ENCODE measurements at regions not wholly inside any gene's neighbourhood (a gene's known extent, or its start where the extent isn't known, plus 50 kb on each side); places are given as distances from the start of the nearest gene placed in this dataset.

DNA sequence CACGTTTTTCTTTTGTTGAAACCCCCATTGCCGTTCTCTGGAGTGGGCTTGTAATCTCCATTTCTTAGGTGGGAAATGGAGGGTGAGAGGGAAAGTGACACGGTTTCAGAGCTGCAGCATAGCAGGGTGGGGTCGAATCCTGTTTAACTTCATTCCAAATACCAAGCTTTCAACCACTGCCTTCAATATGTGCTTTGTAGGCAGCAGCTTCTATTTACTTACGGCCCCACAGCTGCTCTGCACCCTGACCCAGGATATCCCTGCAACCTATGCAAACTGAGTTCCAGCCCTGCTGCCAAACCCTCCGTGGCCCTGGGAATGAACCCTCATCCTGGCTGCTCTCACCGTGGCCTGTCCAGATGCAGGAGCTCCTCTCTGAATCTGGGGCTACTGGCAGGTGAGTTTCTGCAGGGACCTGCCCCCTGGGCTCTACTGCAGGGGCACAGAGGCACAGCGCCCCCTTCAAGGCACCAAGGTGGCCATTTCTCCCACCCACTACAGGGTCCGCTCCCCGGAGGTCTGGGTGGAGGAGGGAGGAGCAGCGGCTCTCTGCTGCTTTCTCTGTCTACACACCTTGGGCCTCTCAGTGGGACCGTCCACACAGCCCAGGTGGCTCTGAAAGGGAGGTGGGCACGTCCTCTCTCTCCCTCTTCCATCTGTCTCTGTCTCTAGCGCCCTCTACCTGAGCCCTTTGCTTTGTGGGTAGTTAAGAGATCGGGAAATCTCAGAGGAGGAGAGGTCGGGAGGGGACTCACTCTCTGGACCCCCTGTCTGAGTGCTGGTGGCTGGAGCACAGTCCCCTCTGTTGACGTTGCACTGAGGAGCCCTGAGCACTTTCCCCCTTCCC, 279.1 kb downstream of the BRD1 start:
- no peak for DNase-seq (ENCODE audit: low read depth)
- H3K4me3 ChIP-seq (ENCODE audit: low read depth, low read length): no peak overlapping the region
- TF ChIP-seq, protein P1, sequence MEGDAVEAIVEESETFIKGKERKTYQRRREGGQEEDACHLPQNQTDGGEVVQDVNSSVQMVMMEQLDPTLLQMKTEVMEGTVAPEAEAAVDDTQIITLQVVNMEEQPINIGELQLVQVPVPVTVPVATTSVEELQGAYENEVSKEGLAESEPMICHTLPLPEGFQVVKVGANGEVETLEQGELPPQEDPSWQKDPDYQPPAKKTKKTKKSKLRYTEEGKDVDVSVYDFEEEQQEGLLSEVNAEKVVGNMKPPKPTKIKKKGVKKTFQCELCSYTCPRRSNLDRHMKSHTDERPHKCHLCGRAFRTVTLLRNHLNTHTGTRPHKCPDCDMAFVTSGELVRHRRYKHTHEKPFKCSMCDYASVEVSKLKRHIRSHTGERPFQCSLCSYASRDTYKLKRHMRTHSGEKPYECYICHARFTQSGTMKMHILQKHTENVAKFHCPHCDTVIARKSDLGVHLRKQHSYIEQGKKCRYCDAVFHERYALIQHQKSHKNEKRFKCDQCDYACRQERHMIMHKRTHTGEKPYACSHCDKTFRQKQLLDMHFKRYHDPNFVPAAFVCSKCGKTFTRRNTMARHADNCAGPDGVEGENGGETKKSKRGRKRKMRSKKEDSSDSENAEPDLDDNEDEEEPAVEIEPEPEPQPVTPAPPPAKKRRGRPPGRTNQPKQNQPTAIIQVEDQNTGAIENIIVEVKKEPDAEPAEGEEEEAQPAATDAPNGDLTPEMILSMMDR (IDR thresholded peaks at IDR 0.05; ENCODE audit: control insufficient read depth, extremely low read depth, insufficient read depth): no peak

DNA sequence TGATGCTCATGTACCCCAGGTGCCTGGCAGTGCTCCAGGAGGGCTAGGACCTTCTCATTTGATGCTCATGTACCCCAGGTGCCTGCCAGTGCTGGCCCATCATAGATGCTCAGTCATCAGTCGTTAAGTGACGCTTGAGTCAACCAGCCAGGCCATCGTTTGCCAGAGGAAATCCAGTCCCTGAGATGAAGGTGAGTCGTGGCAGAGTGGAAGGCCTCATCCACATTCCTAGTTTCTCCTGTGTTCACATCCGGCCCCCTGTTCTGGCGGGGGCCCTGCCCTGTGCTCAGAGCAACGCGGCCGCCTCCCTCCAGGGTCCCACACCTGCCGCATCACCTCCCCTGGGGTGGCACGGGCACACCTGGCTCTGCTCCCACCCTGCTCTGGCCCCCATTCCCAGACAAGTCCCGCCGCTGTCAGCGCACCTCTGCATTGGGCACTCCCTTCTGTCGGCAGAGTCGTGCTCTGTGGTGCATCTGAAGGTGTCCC, 279.9 kb downstream of the BRD1 start:
- no peak for DNase-seq (ENCODE audit: low read depth)
- H3K4me3 ChIP-seq (ENCODE audit: low read depth, low read length): no peak overlapping the region
- TF ChIP-seq, protein P1 (IDR thresholded peaks at IDR 0.05; ENCODE audit: control insufficient read depth, extremely low read depth, insufficient read depth): no peak

DNA sequence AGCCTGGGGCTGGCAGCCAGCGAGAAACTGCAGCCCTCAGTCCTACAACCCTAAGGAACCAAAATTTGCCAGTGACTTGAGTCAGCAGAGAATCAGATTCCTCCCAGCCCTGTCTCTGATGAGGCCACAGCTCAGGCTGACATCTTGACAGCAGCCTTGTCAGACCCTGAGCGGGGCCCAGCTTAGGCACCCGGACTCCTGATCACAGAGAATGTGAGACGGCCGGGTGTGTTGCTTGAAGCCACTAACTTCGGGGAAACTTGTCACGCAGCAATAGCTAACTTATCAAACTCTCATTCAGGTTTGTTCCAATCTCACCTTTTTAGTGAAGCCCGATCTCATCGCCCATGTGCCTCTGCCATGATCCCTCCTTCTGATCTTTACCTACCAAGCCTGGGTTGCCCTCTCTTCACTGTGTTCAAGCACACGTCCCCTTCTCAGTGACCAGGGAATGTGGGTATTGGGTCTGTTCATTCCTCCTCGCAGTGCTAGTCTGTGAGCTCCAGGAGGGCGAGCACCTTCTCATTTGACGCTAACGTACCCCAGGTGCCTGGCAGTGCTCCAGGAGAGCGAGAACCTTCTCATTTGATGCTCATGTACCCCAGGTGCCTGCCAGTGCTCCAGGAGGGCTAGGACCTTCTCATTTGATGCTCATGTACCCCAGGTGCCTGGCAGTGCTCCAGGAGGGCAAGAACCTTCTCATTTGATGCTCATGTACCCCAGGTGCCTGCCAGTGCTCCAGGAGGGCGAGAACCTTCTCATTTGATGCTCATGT, 280.7 kb downstream of the BRD1 start:
- no peak overlapping the region for H3K4me3 ChIP-seq (ENCODE audit: low read depth, low read length)
- DNase-seq (ENCODE audit: low read depth): no peak
- TF ChIP-seq, protein P1 (IDR thresholded peaks at IDR 0.05; ENCODE audit: control insufficient read depth, extremely low read depth, insufficient read depth): no peak

DNA sequence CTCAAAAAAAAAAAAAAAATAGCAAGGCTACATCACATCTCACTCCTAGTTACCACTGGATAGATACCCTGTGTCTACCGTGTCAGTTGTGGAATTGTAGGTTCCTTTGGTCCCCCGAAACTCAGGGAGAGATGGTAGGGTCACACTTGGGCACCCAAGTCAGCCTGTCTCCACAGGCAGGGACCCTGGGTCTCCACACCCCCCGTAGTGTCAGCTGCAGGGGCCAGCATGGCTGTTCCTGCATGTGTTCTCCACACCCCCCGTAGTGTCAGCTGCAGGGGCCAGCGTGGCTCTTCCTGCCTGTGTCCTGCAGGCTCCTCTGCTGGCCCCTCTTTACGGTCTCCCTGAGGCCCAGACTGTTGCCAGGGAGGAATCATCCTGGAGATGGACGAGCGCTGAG, 282.1 kb downstream of the BRD1 start:
- DNase-seq (ENCODE audit: low read depth): no peak
- H3K4me3 ChIP-seq (ENCODE audit: low read depth, low read length): no peak overlapping the region
- TF ChIP-seq, protein P1 (IDR thresholded peaks at IDR 0.05; ENCODE audit: control insufficient read depth, extremely low read depth, insufficient read depth): no peak

DNA sequence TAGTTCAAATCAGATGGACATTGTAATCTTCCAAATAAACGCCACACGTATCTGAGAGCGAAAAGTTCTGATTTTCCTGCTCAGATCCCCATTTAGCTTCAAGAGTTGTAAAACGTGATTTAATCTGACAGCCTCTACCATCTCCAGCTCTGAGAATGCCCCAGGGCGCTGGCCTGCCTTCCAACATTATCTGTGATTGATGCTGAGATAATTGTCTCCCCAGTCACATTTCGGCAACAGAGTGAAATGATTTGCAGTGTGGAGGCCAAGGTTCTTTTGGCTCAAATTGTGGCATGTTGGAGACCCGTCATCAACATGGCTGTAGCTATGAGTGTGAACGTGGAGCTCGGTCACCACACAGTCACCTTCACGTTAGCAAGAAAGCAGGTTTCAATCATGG, 283.4 kb downstream of the BRD1 start:
- TF ChIP-seq, protein P1 (IDR thresholded peaks at IDR 0.05; ENCODE audit: control insufficient read depth, extremely low read depth, insufficient read depth): no peak
- DNase-seq (ENCODE audit: low read depth): no peak
- H3K4me3 ChIP-seq (ENCODE audit: low read depth, low read length): no peak overlapping the region

DNA sequence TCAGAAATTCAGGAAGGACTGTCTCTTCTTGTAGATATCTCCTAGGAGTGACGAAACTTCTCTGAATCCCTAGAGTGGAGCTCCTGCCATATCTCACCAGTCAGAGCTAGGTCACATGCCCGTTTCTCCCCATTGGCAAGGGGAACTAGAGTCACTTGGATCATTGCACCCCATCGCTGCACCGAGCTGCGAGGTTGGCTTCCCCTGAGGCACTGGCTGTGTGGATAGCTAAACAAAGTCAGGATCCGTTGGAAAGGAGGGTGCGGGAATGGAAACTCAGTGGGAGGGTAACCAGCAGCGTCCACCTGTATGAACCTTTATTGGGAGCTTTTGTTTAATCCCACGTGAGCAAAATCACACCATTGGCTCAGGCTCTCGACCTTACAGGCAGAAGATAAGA, 283.8 kb downstream of the BRD1 start:
- TF ChIP-seq, protein P1 (IDR thresholded peaks at IDR 0.05; ENCODE audit: control insufficient read depth, extremely low read depth, insufficient read depth): no peak
- no peak overlapping the region for H3K4me3 ChIP-seq (ENCODE audit: low read depth, low read length)
- DNase-seq (ENCODE audit: low read depth): no peak
